SK-N-SH (cell line): ENCODE measurements at regions not wholly inside any gene's neighbourhood (a gene's known extent, or its start where the extent isn't known, plus 50 kb on each side); places are given as distances from the start of the nearest gene placed in this dataset.

Experiments
- CTCF ChIA-PET: fragments of 300-600, 350-600 bp; formaldehyde crosslinking; extraction: SDS; loops from one replicate; lab custom pipeline; 2021; lab: Yijun Ruan, JAX
- POLR2A ChIA-PET: fragments of 350-600 bp; sonication (Branson Sonifier 250); formaldehyde crosslinking; extraction: SDS; loops from one replicate; lab custom pipeline; 2020; ENCODE audit warnings: antibody characterized with exemption, inconsistent platforms; lab: Yijun Ruan, JAX
- DNase-seq: peaks from one replicate; pipeline ENCODE4 v3.0.0; 2012
- H2AFZ ChIP-seq: fragments of 200-600 bp; sonication (generic); 2 replicates; pipeline ENCODE4 v1.8.1; 2016; ENCODE audit warnings: antibody characterized with exemption, mild to moderate bottlenecking, low read depth
- H3F3A ChIP-seq: fragments of 200-600 bp; sonication (generic); replicated peaks from 2 replicates; pipeline ENCODE3; 2016; ENCODE audit warnings: antibody characterized with exemption, mild to moderate bottlenecking; ENCODE audit not compliant: insufficient read depth
- H3K27ac ChIP-seq, 2 experiments: fragments of 200-500 bp in 1 of 2; fragments of 200-600 bp in 1 of 2; sonication (Bioruptor generic) in 1 of 2; sonication (generic), shearing (Covaris generic) in 1 of 2; 2 replicates each; pipeline versions ENCODE4 v1.5.1 to v1.6.1; 2014 to 2016; ENCODE audit warnings: low read depth in 2 of 2, inconsistent platforms in 1 of 2, low read length in 1 of 2, mild to moderate bottlenecking in 1 of 2, mixed read lengths in 1 of 2
- H3K27me3 ChIP-seq: fragments of 200-600 bp; sonication (generic), shearing (Covaris generic); 2 replicates; pipeline ENCODE4 v1.6.1; 2016; ENCODE audit warnings: mixed run types; ENCODE audit not compliant: insufficient read depth
- H3K36me3 ChIP-seq, 2 experiments: fragments of 200-500 bp in 1 of 2; fragments of 200-600 bp in 1 of 2; sonication (Bioruptor generic) in 1 of 2; sonication (generic) in 1 of 2; replicated peaks in 1 of 2; 2 replicates each; pipeline versions ENCODE3 to v1.5.1; 2014 to 2016; ENCODE audit warnings: low read length in 1 of 2, mild to moderate bottlenecking in 1 of 2; ENCODE audit not compliant: insufficient read depth in 2 of 2, control insufficient read depth in 1 of 2
- H3K4me1 ChIP-seq, 2 experiments: fragments of 200-500 bp in 1 of 2; fragments of 200-600 bp in 1 of 2; sonication (Bioruptor generic) in 1 of 2; sonication (generic), shearing (Covaris generic) in 1 of 2; 2 replicates each; pipeline versions ENCODE4 v1.5.1 to v1.6.1; 2014 to 2016; ENCODE audit warnings: low read depth in 1 of 2, low read length in 1 of 2, mixed run types in 1 of 2; ENCODE audit not compliant: insufficient read depth in 2 of 2, control insufficient read depth in 1 of 2
- H3K4me2 ChIP-seq: fragments of 200-600 bp; sonication (generic), shearing (Covaris generic); 2 replicates; pipeline ENCODE4 v1.6.1; 2017; ENCODE audit warnings: mixed run types
- H3K4me3 ChIP-seq, 2 experiments: fragments of 200-500 bp in 1 of 2; fragments of 200-600 bp in 1 of 2; sonication (Bioruptor generic) in 1 of 2; sonication (generic), shearing (Covaris generic) in 1 of 2; 2 replicates each; pipeline versions ENCODE4 v1.5.1 to v1.8.1; 2014 to 2016; ENCODE audit warnings: low read depth in 2 of 2, inconsistent platforms in 1 of 2, low read length in 1 of 2, mild to moderate bottlenecking in 1 of 2, mixed read lengths in 1 of 2, moderate library complexity in 1 of 2
- H3K79me2 ChIP-seq: fragments of 200-600 bp; sonication (generic); 2 replicates; pipeline ENCODE4 v1.8.1; 2017; ENCODE audit warnings: mild to moderate bottlenecking; ENCODE audit not compliant: insufficient read depth
- H3K9ac ChIP-seq: fragments of 200-600 bp; sonication (generic); 2 replicates; pipeline ENCODE4 v1.6.1; 2017; ENCODE audit warnings: mixed run types
- H3K9me2 ChIP-seq: fragments of 200-600 bp; sonication (generic); 2 replicates; pipeline ENCODE4 v1.6.1; 2017; ENCODE audit warnings: mixed run types
- H3K9me3 ChIP-seq: fragments of 200-600 bp; sonication (generic); 2 replicates; pipeline ENCODE4 v1.6.1; 2017; ENCODE audit warnings: mixed run types, mild to moderate bottlenecking, moderate library complexity
- H4K20me1 ChIP-seq: fragments of 200-600 bp; sonication (generic); 2 replicates; pipeline ENCODE4 v1.6.1; 2017; ENCODE audit warnings: mild to moderate bottlenecking, mixed run types; ENCODE audit not compliant: insufficient read depth
- CHD2 ChIP-seq: fragments of 150-350 bp; IDR thresholded peaks from 2 replicates; pipeline ENCODE4 v1.6.1; 2018; ENCODE audit warnings: low read length; ENCODE audit not compliant: partially characterized antibody
- EP300 ChIP-seq, 2 experiments: IDR thresholded peaks; 2 replicates each; pipeline versions ENCODE4 v1.4.0 to v1.6.1; 2012; ENCODE audit warnings: borderline replicate concordance in 1 of 2, low read depth in 1 of 2, low read length in 1 of 2
- FOSL2 ChIP-seq: IDR thresholded peaks from 2 replicates; pipeline ENCODE4 v1.4.0; 2012; ENCODE audit warnings: low read depth, mild to moderate bottlenecking, moderate library complexity, borderline replicate concordance
- FOXJ3 ChIP-seq: sonication (generic); formaldehyde crosslinking; IDR thresholded peaks from 2 replicates; pipeline ENCODE4 v1.5.1; 2020; ENCODE audit warnings: mild to moderate bottlenecking, missing genetic modification reagents
- FOXM1 ChIP-seq: IDR thresholded peaks from 2 replicates; pipeline ENCODE4 v1.4.0; 2012; ENCODE audit warnings: low read depth, mild to moderate bottlenecking
- GABPA ChIP-seq: IDR thresholded peaks from 2 replicates; pipeline ENCODE4 v1.4.0; 2012; ENCODE audit warnings: low read depth, mild to moderate bottlenecking
- GATA2 ChIP-seq: sonication (generic); formaldehyde crosslinking; IDR thresholded peaks from 2 replicates; pipeline ENCODE4 v1.5.0; 2020; ENCODE audit warnings: mild to moderate bottlenecking, missing genetic modification reagents
- JUND ChIP-seq: IDR thresholded peaks from 2 replicates; pipeline ENCODE4 v1.4.0; 2012
- MAX ChIP-seq: IDR thresholded peaks from 2 replicates; pipeline ENCODE4 v1.4.0; 2012; ENCODE audit warnings: low read depth
- MEF2A ChIP-seq: IDR thresholded peaks from 2 replicates; pipeline ENCODE4 v1.4.0; 2012; ENCODE audit warnings: low read depth, borderline replicate concordance
- NRF1 ChIP-seq: IDR thresholded peaks from 2 replicates; pipeline ENCODE4 v1.6.1; 2012; ENCODE audit warnings: low read depth, mild to moderate bottlenecking, low read length
- PBX3 ChIP-seq: IDR thresholded peaks from 2 replicates; pipeline ENCODE4; 2012
- REST ChIP-seq: IDR thresholded peaks from 2 replicates; pipeline ENCODE4 v1.6.1; 2012; ENCODE audit warnings: mild to moderate bottlenecking, low read depth, low read length, moderate library complexity
- TAF1 ChIP-seq: IDR thresholded peaks from 2 replicates; pipeline ENCODE4 v1.6.1; 2012; ENCODE audit warnings: low read depth, mild to moderate bottlenecking, low read length, moderate library complexity, borderline replicate concordance
- TEAD4 ChIP-seq: IDR thresholded peaks from 2 replicates; pipeline ENCODE4 v1.4.0; 2012; ENCODE audit warnings: mild to moderate bottlenecking, borderline replicate concordance; ENCODE audit not compliant: insufficient read depth
- WGBS: methylation state at CpG from one replicate; pipeline ENCODE4 v1.1.6; 2017; ENCODE audit warnings: low lambda C conversion rate; 5-methylcytosine and 5-hydroxymethylcytosine counted together

GRCh38 chr16:80314042-80314441, 226.8 kb upstream of the DYNLRB2 start (continued):
- no peak for TF ChIP-seq TAF1
- TF ChIP-seq CHD2 = no peak

- WGBS = 65% methylated on average over 3 of the region's 3 CpGs
- Histone ChIP-seq H3K9ac (no peak overlapping the region), H2AFZ (no peak overlapping the region), H3F3A (no peaks in the 10 kb centered on the region), H3K4me3 (no peak overlapping the region), H3K9me2 (no peaks in the 10 kb centered on the region), H4K20me1 (no peaks in the 10 kb centered on the region), H3K27ac (no peak overlapping the region), H3K27me3 (no peaks in the 10 kb centered on the region), H3K79me2 (no peaks in the 10 kb centered on the region), H3K36me3 (no peaks in the 10 kb centered on the region), H3K4me2 (no peak overlapping the region), H3K9me3 (no peaks in the 10 kb centered on the region), H3K4me1 (no peaks in the 10 kb centered on the region)
- DNase-seq = no peak
- no peak for TF ChIP-seq FOXJ3 (CRISPR knock-in tag)
- TF ChIP-seq FOXM1 = no peak
- no peak for TF ChIP-seq PBX3
- TF ChIP-seq MAX = no peak
- TF ChIP-seq JUND = no peak
- no peak for TF ChIP-seq TAF1
- TF ChIP-seq GATA2 (CRISPR knock-in tag) = no peak
- no peak for TF ChIP-seq REST
- no peak for TF ChIP-seq TEAD4
- TF ChIP-seq NRF1 = no peak
- TF ChIP-seq GABPA = no peak
- no peak for TF ChIP-seq MEF2A
- TF ChIP-seq FOSL2 = no peak
- no peak for TF ChIP-seq EP300 (IDR thresholded peaks at IDR 0.05; ENCODE audit: borderline replicate concordance in 1 of 2, low read depth in 1 of 2, low read length in 1 of 2)
- ChIA-PET POLR2A (no interaction called here), CTCF (interaction anchor here (2.0 kb wide), 1 partner anchor 9 kb away, joined by 5 read pairs; no protein-coding TSS in a partner anchor)
Measured at GRCh38 chr16:80309178-80309577, 231.6 kb upstream of the DYNLRB2 start.
